Neural progenitor cell (in vitro differentiated cells): ENCODE measurements at regions not wholly inside any gene's neighbourhood (a gene's known extent, or its start where the extent isn't known, plus 50 kb on each side); places are given as distances from the start of the nearest gene placed in this dataset.

ENCODE experiments used
- DNase-seq: peaks from one replicate; pipeline ENCODE4 v3.0.0-alpha.2; 2016; ENCODE audit warnings: low spot score
- H2AFZ ChIP-seq: fragments of 200-600 bp; sonication (generic); replicated peaks from 2 replicates; pipeline ENCODE4 v1.6.1; 2016; ENCODE audit warnings: antibody characterized with exemption
- H3F3A ChIP-seq: fragments of 200-600 bp; sonication (generic); 2 replicates; pipeline ENCODE4 v1.6.1; 2016; ENCODE audit warnings: antibody characterized with exemption, low read depth
- H3K27ac ChIP-seq: fragments of 200-600 bp; sonication (generic); 2 replicates; pipeline ENCODE4 v1.5.1; 2016; ENCODE audit warnings: mild to moderate bottlenecking
- H3K27me3 ChIP-seq: fragments of 200-600 bp; sonication (generic); 2 replicates; pipeline ENCODE4 v1.6.1; 2016; ENCODE audit warnings: mild to moderate bottlenecking, moderate library complexity
- H3K36me3 ChIP-seq: fragments of 200-600 bp; sonication (generic); 2 replicates; pipeline ENCODE4 v1.5.1; 2016
- H3K4me1 ChIP-seq: fragments of 200-600 bp; sonication (generic); 2 replicates; pipeline ENCODE4 v1.6.1; 2016; ENCODE audit warnings: mixed run types
- H3K4me2 ChIP-seq: fragments of 200-600 bp; sonication (generic); 2 replicates; pipeline ENCODE4 v1.6.1; 2016
- H3K4me3 ChIP-seq: fragments of 200-600 bp; sonication (generic); 2 replicates; pipeline ENCODE4 v1.5.1; 2016
- H3K79me2 ChIP-seq: fragments of 200-600 bp; sonication (generic); 2 replicates; pipeline ENCODE4 v1.6.1; 2016; ENCODE audit warnings: low read depth
- H3K9ac ChIP-seq: fragments of 200-600 bp; sonication (generic); 2 replicates; pipeline ENCODE4 v1.6.1; 2016
- H3K9me3 ChIP-seq: fragments of 200-600 bp; sonication (generic); 2 replicates; pipeline ENCODE4 v1.5.1; 2016; ENCODE audit warnings: low read depth
- H4K20me1 ChIP-seq: fragments of 200-600 bp; sonication (generic); 2 replicates; pipeline ENCODE4 v1.6.1; 2016; ENCODE audit warnings: low read depth
- H3K27ac Mint-ChIP-seq: 3 replicates; pipeline ENCODE4 v1.8.0; 2021; ENCODE audit warnings: mixed read lengths
- H3K27me3 Mint-ChIP-seq: 2 replicates; pipeline ENCODE4 v1.8.0; 2022; ENCODE audit warnings: low read depth, mild to moderate bottlenecking, inconsistent platforms, moderate library complexity, mixed read lengths; ENCODE audit not compliant: insufficient read depth
- H3K36me3 Mint-ChIP-seq: 3 replicates; pipeline ENCODE4 v1.8.0; 2021; ENCODE audit warnings: mixed read lengths
- H3K4me1 Mint-ChIP-seq: 3 replicates; pipeline ENCODE4 v1.8.0; 2021; ENCODE audit warnings: mixed read lengths
- H3K4me3 Mint-ChIP-seq: 3 replicates; pipeline ENCODE4 v1.8.0; 2021; ENCODE audit warnings: mild to moderate bottlenecking, moderate library complexity, mixed read lengths
- H3K9me3 Mint-ChIP-seq: 3 replicates; pipeline ENCODE4 v1.8.0; 2020; ENCODE audit warnings: mixed read lengths
- EZH2 ChIP-seq: fragments of 200-600 bp; sonication (generic); IDR thresholded peaks from 2 replicates; pipeline ENCODE4 v1.6.1; 2017; ENCODE audit warnings: antibody characterized with exemption, mild to moderate bottlenecking, moderate library complexity
- EZH2phosphoT487 ChIP-seq: fragments of 200-600 bp; sonication (generic); IDR thresholded peaks from 2 replicates; pipeline ENCODE4 v1.6.1; 2017; ENCODE audit warnings: antibody characterized with exemption
- TF ChIP-seq, protein P1 (sequence below): fragments of 200-600 bp; sonication (generic); IDR thresholded peaks from 2 replicates; pipeline ENCODE4 v1.5.1; 2017; ENCODE audit warnings: antibody characterized with exemption, mild to moderate bottlenecking

GRCh38 chr12:92989715-92990484, 60.8 kb upstream of the EEA1 start:
- Mint-ChIP-seq H3K4me1 (peaks cover 9% of the 10 kb centered on the region), H3K4me3 (no peak overlapping the region), H3K27ac (no peak overlapping the region), H3K36me3 (no peaks in the 10 kb centered on the region), H3K9me3 (peaks cover 4% of the 10 kb centered on the region), H3K27me3 (peaks cover 6% of the 10 kb centered on the region)
- no peak overlapping the region for H3K27ac ChIP-seq
- H3K9ac ChIP-seq: no peak overlapping the region
- no peak for DNase-seq
- H3K79me2 ChIP-seq: no peaks in the 10 kb centered on the region
- no peak overlapping the region for H2AFZ ChIP-seq
- H3K4me3 ChIP-seq: no peak overlapping the region
- peaks cover 3% of the 10 kb centered on the region for H3K36me3 ChIP-seq
- H3K9me3 ChIP-seq: no peaks in the 10 kb centered on the region
- no peaks in the 10 kb centered on the region for H4K20me1 ChIP-seq
- H3F3A ChIP-seq: no peaks in the 10 kb centered on the region
- H3K4me1 ChIP-seq: peaks cover 6% of the 10 kb centered on the region
- H3K4me2 ChIP-seq: no peak overlapping the region
- no peaks in the 10 kb centered on the region for H3K27me3 ChIP-seq
- TF ChIP-seq EZH2phosphoT487: no peak
- TF ChIP-seq, protein P1, sequence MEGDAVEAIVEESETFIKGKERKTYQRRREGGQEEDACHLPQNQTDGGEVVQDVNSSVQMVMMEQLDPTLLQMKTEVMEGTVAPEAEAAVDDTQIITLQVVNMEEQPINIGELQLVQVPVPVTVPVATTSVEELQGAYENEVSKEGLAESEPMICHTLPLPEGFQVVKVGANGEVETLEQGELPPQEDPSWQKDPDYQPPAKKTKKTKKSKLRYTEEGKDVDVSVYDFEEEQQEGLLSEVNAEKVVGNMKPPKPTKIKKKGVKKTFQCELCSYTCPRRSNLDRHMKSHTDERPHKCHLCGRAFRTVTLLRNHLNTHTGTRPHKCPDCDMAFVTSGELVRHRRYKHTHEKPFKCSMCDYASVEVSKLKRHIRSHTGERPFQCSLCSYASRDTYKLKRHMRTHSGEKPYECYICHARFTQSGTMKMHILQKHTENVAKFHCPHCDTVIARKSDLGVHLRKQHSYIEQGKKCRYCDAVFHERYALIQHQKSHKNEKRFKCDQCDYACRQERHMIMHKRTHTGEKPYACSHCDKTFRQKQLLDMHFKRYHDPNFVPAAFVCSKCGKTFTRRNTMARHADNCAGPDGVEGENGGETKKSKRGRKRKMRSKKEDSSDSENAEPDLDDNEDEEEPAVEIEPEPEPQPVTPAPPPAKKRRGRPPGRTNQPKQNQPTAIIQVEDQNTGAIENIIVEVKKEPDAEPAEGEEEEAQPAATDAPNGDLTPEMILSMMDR: no peak
- TF ChIP-seq EZH2: no peak

DNA sequence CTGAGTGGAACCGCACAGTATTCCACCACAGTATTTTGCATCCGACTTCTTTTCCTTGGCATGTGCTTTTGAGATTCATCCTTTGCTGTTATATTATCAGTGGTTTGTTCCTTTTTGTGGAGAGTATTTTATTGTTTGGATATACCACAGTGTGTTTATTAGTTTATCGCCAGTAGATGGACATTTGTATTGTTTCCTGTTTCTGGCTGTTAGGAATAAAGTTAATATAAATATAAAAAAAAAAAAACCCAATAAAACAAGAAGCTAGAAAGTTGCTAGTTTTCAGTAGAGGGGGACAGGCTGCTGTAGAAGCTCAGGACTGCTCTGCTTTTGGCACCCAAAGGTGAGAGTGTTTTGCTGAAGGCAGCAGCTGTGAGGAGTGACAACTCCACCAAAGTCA, 62.0 kb upstream of the EEA1 start:
- Histone ChIP-seq H3K4me2 (no peak overlapping the region), H3K27ac (no peak overlapping the region), H4K20me1 (no peaks in the 10 kb centered on the region), H3F3A (no peaks in the 10 kb centered on the region), H2AFZ (no peak overlapping the region), H3K9ac (no peak overlapping the region), H3K36me3 (peaks cover 3% of the 10 kb centered on the region), H3K79me2 (no peaks in the 10 kb centered on the region), H3K4me1 (peaks cover 6% of the 10 kb centered on the region), H3K27me3 (no peaks in the 10 kb centered on the region), H3K9me3 (no peaks in the 10 kb centered on the region), H3K4me3 (no peak overlapping the region)
- H3K27ac Mint-ChIP-seq: no peak overlapping the region
- DNase-seq: no peak
- H3K36me3 Mint-ChIP-seq: no peaks in the 10 kb centered on the region
- peaks cover 4% of the 10 kb centered on the region for H3K9me3 Mint-ChIP-seq
- H3K27me3 Mint-ChIP-seq: peaks cover 4% of the 10 kb centered on the region
- no peak for TF ChIP-seq EZH2phosphoT487
- no peak overlapping the region for H3K4me3 Mint-ChIP-seq
- peaks cover 9% of the 10 kb centered on the region for H3K4me1 Mint-ChIP-seq

GRCh38 chr12:92992041-92992440, 62.9 kb upstream of the EEA1 start:
- Histone ChIP-seq H3K9ac (no peak overlapping the region), H3K79me2 (no peaks in the 10 kb centered on the region), H3K27me3 (no peaks in the 10 kb centered on the region), H3K9me3 (no peaks in the 10 kb centered on the region), H3F3A (no peaks in the 10 kb centered on the region), H2AFZ (no peak overlapping the region), H3K4me1 (peaks cover 6% of the 10 kb centered on the region), H3K4me3 (no peak overlapping the region), H4K20me1 (no peaks in the 10 kb centered on the region), H3K27ac (no peak overlapping the region), H3K36me3 (peaks cover 3% of the 10 kb centered on the region), H3K4me2 (no peak overlapping the region)
- Mint-ChIP-seq H3K27me3 (peaks cover 4% of the 10 kb centered on the region), H3K4me1 (peaks cover 9% of the 10 kb centered on the region), H3K9me3 (peaks cover 4% of the 10 kb centered on the region), H3K36me3 (no peaks in the 10 kb centered on the region), H3K4me3 (no peak overlapping the region), H3K27ac (no peak overlapping the region)
- TF ChIP-seq, protein P1: no peak
- TF ChIP-seq EZH2: no peak
- no peak for TF ChIP-seq EZH2phosphoT487
- no peak for DNase-seq

DNA sequence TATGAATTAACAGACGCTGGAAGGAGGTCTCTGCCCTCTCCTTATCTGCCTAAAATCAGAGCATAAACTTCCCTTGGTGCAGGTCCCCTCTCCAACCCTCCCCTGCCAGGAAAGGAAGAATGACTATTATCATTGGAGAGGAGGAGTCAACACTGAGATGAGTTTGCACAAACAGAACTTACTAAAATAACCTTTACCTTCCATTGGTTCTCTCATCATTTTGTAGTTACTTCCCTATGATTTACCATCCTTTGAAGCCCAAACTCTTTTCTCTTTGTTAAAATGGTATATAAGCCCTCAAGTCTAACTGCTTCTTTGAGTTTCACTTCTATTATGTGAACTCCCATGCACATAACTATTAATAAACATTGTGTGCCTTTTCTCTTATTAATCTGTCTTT, 64.2 kb upstream of the EEA1 start:
- peaks cover 6% of the 10 kb centered on the region for H3K27me3 Mint-ChIP-seq
- no peak overlapping the region for H3K27ac Mint-ChIP-seq
- no peak overlapping the region for H3K4me2 ChIP-seq
- no peaks in the 10 kb centered on the region for H3K79me2 ChIP-seq
- H3K9me3 Mint-ChIP-seq: peaks cover 4% of the 10 kb centered on the region
- no peaks in the 10 kb centered on the region for H3K4me1 Mint-ChIP-seq
- no peaks in the 10 kb centered on the region for H3K9me3 ChIP-seq
- no peaks in the 10 kb centered on the region for H3K27me3 ChIP-seq
- peaks cover 3% of the 10 kb centered on the region for H3K36me3 ChIP-seq
- no peak overlapping the region for H3K27ac ChIP-seq
- H3F3A ChIP-seq: no peaks in the 10 kb centered on the region
- H3K4me1 ChIP-seq: no peaks in the 10 kb centered on the region
- no peaks in the 10 kb centered on the region for H4K20me1 ChIP-seq
- TF ChIP-seq, protein P1: no peak
- TF ChIP-seq EZH2phosphoT487: no peak
- TF ChIP-seq EZH2: no peak
- no peak for DNase-seq
- H3K4me3 Mint-ChIP-seq: no peak overlapping the region
- H3K4me3 ChIP-seq: no peak overlapping the region
- no peak overlapping the region for H2AFZ ChIP-seq
- H3K36me3 Mint-ChIP-seq: no peaks in the 10 kb centered on the region
- H3K9ac ChIP-seq: no peak overlapping the region
